A549 (cell line): ENCODE measurements at regions not wholly inside any gene's neighbourhood (a gene's known extent, or its start where the extent isn't known, plus 50 kb on each side); places are given as distances from the start of the nearest gene placed in this dataset.

Source experiments
- CEBPB ChIP-seq, 2 experiments: fragments of >200 bp in 1 of 2; sonication (Bioruptor Twin) in 1 of 2; formaldehyde crosslinking in 1 of 2; IDR thresholded peaks; 2 replicates each; pipeline ENCODE4 v1.6.1; 2012 to 2016
- CTCF ChIP-seq: fragments of >200 bp; sonication (Bioruptor Twin); formaldehyde crosslinking; IDR thresholded peaks from 3 replicates; pipeline ENCODE4 v1.5.1; 2016
- FOSB ChIP-seq: fragments of 250-450 bp; sonication (Bioruptor Pico); IDR thresholded peaks from 2 replicates; pipeline ENCODE4 v1.5.0; 2020; ENCODE audit warnings: mild to moderate bottlenecking, moderate library complexity
- MAFK ChIP-seq: fragments of 450-650 bp; IDR thresholded peaks from 2 replicates; pipeline ENCODE4 v1.6.1; 2014; ENCODE audit not compliant: partially characterized antibody
- MYC ChIP-seq: IDR thresholded peaks from 2 replicates; pipeline ENCODE4 v1.6.1; 2012; ENCODE audit warnings: mild to moderate bottlenecking, inconsistent platforms, low read length, improper control_type of control experiment, borderline replicate concordance
- POLR2A ChIP-seq: IDR thresholded peaks from 2 replicates; pipeline ENCODE4 v1.6.1; 2012; ENCODE audit warnings: mild to moderate bottlenecking, low read length
- REST ChIP-seq: fragments of 200-600 bp; sonication (generic); IDR thresholded peaks from 2 replicates; pipeline ENCODE4 v1.6.1; 2016; ENCODE audit warnings: antibody characterized with exemption, mild to moderate bottlenecking, moderate library complexity
- USF2 ChIP-seq: fragments of 450-650 bp; IDR thresholded peaks from 2 replicates; pipeline ENCODE4 v1.6.1; 2014; ENCODE audit warnings: antibody characterized with exemption

GRCh38 chr2:140027966-140028365 is 1247.8 kb upstream of the NXPH2 start:
- TF ChIP-seq CTCF (no peak), FOSB (no peak), POLR2A (no peak), MYC (no peak), CEBPB (IDR thresholded peaks at IDR 0.05) (no peak), MAFK (no peak), REST (no peak), USF2 (no peak)
